Esophagus (tissue), 2 donors: ENCODE measurements at regions not wholly inside any gene's neighbourhood (a gene's known extent, or its start where the extent isn't known, plus 50 kb on each side); places are given as distances from the start of the nearest gene placed in this dataset.
"Not testable (repeated sequence)": the region's sequence is repeated elsewhere in the genome, so short reads cannot be mapped to it uniquely, and the experiment has no call there.

ENCODE experiments used
- H3K27ac ChIP-seq, 2 donors: one replicate each; pipeline ENCODE4 v1.5.1; 2013; ENCODE audit warnings: low read depth in 2 of 2, mild to moderate bottlenecking in 2 of 2, inconsistent platforms in 1 of 2, low read length in 1 of 2, moderate library complexity in 1 of 2
- H3K27me3 ChIP-seq, 2 donors: one replicate each; pipeline ENCODE4 v1.6.1; 2013; ENCODE audit warnings: low read length in 2 of 2, control low read depth in 1 of 2, mild to moderate bottlenecking in 1 of 2; ENCODE audit not compliant: insufficient read depth in 2 of 2, control insufficient read depth in 1 of 2
- H3K36me3 ChIP-seq, 2 donors: one replicate each; pipeline ENCODE4 v1.6.1; 2013; ENCODE audit warnings: low read length in 1 of 2; ENCODE audit not compliant: control insufficient read depth in 2 of 2, insufficient read depth in 2 of 2
- H3K4me1 ChIP-seq, 2 donors: one replicate each; pipeline ENCODE4 v1.6.1; 2013; ENCODE audit warnings: low read length in 1 of 2; ENCODE audit not compliant: control insufficient read depth in 2 of 2, insufficient read depth in 2 of 2
- H3K4me3 ChIP-seq, 2 donors: one replicate each; pipeline ENCODE4 v1.5.1; 2013; ENCODE audit warnings: low read length in 2 of 2, mild to moderate bottlenecking in 2 of 2, low read depth in 1 of 2, moderate library complexity in 1 of 2
- H3K9me3 ChIP-seq, 2 donors: one replicate each; pipeline ENCODE4 v1.6.1; 2013; ENCODE audit warnings: mild to moderate bottlenecking in 2 of 2, low read depth in 1 of 2, low read length in 1 of 2, moderate library complexity in 1 of 2; ENCODE audit not compliant: control insufficient read depth in 2 of 2, insufficient read depth in 1 of 2
- WGBS, 2 donors: extraction: QIAGEN DNeasy Blood & Tissue Kit; methylation state at CpG; one replicate each; pipeline ENCODE4 v1.1.7; 2013; 5-methylcytosine and 5-hydroxymethylcytosine counted together
- donor health status: healthy with polysubstance abuse.
- donor health status: Bipolar disorder and iron deficiency.

DNA sequence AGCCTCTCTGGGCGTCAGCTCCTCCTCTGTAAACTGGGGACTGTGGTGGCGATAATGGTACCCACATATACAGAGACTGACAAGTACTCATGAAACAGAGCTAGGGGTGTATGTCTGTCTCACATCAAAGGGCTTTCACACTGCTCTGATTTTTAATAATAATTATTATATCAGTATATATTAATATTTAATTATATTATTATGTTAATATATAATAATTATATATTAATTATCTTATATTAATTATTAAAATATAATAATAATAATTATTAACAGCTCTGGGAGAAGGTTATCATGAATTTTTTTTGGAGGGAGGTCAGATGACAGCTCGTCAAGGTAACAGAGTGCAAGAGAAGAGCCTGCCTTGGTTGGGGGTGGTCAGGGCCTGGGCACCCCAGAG lies 173.6 kb downstream of the NRN1 start:
- Histone ChIP-seq H3K9me3 (no peaks in the 10 kb centered on the region), H3K4me3 (no peak overlapping the region), H3K36me3 (no peaks in the 10 kb centered on the region), H3K27ac (no peak overlapping the region), H3K27me3 (no peaks in the 10 kb centered on the region), H3K4me1 (peaks cover 0 to 2% of the 10 kb centered on the region in 2 donors)
- 87 to 88% methylated on average over 3 of the region's 3 CpGs for WGBS, 2 donors

DNA sequence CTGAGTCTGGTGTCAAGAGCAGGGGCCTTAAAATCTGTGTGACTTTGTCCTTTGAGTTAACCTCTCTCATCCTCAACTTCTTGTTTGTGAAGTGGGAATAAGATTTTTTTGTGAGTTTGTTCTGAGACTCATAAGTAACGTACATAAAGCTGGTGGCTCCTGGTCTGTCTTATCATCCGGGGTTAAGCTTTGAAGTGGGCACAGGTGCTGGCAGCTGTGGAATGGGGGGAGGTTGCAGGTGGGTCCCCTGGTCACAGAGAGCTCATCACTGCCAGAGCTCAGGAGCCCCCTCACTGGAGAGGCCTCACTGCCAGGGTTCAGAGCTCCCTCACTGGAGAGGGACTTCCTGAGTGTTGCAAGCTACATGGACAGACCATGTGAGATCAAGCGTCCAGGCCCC lies 174.1 kb downstream of the NRN1 start:
- Histone ChIP-seq H3K4me3 (no peak overlapping the region), H3K9me3 (no peaks in the 10 kb centered on the region), H3K4me1 (peaks cover 0 to 2% of the 10 kb centered on the region in 2 donors), H3K27me3 (no peaks in the 10 kb centered on the region), H3K36me3 (no peaks in the 10 kb centered on the region), H3K27ac (no peak overlapping the region)
- 81 to 85% methylated on average over 3 of the region's 3 CpGs for WGBS, 2 donors

- not testable (repeated sequence) for H3K4me3 ChIP-seq, H3K27me3 ChIP-seq, H3K9me3 ChIP-seq, H3K4me1 ChIP-seq, H3K27ac ChIP-seq, H3K36me3 ChIP-seq
- 42 to 48% methylated on average over 8 of the region's 8 CpGs for WGBS, 2 donors
Measured at GRCh38 chr6:5831219-5831862, 175.4 kb downstream of the NRN1 start.

DNA sequence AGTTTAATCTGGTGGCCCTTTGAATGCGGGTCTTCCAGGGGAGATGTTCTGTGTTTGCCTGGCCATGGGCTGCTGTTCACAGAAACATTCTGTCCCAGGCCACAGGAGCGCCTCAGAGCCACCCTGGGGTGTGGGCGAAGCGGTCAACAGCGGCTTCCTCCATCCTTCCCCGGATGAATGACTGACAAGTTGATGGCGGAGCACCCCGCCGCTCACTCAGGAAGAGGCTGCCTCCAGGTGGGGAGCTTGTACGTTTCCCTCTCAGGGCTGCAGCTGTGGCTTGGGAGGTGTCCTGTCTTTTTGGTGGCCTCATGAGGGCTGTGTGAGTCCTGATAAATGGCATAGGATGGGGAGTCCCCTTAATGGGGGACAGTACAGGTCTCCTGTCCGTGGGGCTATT lies 178.4 kb downstream of the NRN1 start:
- Histone ChIP-seq H3K4me1 (peaks cover 0 to 2% of the 10 kb centered on the region in 2 donors), H3K4me3 (no peak overlapping the region), H3K27ac (no peak overlapping the region), H3K27me3 (no peaks in the 10 kb centered on the region), H3K36me3 (no peaks in the 10 kb centered on the region), H3K9me3 (no peaks in the 10 kb centered on the region)
- 82% methylated on average over 11 of the region's 11 CpGs for WGBS, 2 donors

GRCh38 chr6:5827056-5827904 lies 179.4 kb downstream of the NRN1 start:
- H3K27me3 ChIP-seq, result no peaks in the 10 kb centered on the region
- peaks cover 0 to 2% of the 10 kb centered on the region in 2 donors for H3K4me1 ChIP-seq
- H3K4me3 ChIP-seq, result no peak overlapping the region
- no peaks in the 10 kb centered on the region for H3K36me3 ChIP-seq
- WGBS, 2 donors, result 61 to 66% methylated on average over 14 of the region's 14 CpGs
- no peaks in the 10 kb centered on the region for H3K9me3 ChIP-seq
- H3K27ac ChIP-seq, result no peak overlapping the region

DNA sequence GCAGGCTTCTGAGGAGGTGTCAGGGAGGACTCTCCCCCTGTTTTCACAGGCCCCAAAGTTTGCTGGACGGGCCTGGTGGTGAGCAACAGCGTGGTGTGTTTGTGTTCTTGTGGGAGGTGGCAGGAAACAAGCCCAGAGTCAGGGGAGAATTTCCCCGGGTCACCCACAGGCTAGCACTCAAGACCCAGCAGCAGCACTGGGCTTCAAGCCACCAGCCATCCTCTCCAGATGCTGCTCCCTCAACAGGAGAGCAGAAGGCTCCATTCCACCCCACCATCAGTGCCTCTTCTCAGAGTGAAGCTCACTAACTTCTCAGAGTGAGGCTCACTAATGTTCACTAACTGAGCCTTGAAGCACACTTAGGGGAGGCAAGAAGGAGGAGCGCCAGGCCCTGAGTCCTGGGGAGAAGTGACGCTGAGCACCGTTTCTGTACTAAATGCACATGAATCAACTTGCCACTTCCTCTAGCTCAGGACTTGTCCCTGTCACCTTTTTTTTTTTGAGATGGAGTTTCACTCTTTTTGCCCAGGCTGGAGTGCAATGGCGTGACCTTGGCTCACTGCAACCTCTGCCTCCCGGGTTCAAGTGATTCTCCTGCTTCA lies 182.2 kb downstream of the NRN1 start:
- H3K27me3 ChIP-seq, H3K36me3 ChIP-seq, H3K4me3 ChIP-seq, H3K9me3 ChIP-seq, H3K27ac ChIP-seq, H3K4me1 ChIP-seq: not testable (repeated sequence)
- WGBS, 2 donors, result 81 to 83% methylated on average over 8 of the region's 8 CpGs
